22Rv1 (cell line): ENCODE measurements at regions not wholly inside any gene's neighbourhood (a gene's known extent, or its start where the extent isn't known, plus 50 kb on each side); places are given as distances from the start of the nearest gene placed in this dataset.

Experiments
- H3K27ac ChIP-seq: fragments of 450-650 bp; 2 replicates; pipeline ENCODE4 v1.5.1; 2017
- ZFX ChIP-seq: fragments of 450-650 bp; IDR thresholded peaks from 2 replicates; pipeline ENCODE4 v1.6.1; 2017; ENCODE audit warnings: antibody characterized with exemption, borderline replicate concordance
- TF ChIP-seq, protein P1 (sequence below): fragments of 450-650 bp; IDR thresholded peaks from 2 replicates; pipeline ENCODE4 v1.5.1; 2017; ENCODE audit warnings: mild to moderate bottlenecking

DNA sequence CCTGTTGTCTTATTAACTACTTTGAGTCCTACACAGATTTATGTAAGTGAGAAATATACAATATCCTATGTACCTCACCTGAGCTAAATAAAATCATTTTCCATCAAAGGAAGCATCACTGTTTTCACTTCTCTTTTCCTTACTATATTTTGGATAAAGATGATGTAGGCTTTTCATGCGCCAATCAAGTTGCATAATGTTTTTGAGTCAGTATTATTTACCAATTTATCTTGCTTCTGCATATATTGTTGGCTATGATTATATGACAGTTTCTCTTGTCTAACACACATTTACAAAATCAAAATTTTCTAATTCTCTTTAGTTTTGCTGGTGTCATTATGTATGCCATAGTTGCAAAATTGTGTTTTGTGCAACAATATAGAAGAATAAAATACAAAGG lies 67.9 kb upstream of the FRY start:
- TF ChIP-seq, protein P1, sequence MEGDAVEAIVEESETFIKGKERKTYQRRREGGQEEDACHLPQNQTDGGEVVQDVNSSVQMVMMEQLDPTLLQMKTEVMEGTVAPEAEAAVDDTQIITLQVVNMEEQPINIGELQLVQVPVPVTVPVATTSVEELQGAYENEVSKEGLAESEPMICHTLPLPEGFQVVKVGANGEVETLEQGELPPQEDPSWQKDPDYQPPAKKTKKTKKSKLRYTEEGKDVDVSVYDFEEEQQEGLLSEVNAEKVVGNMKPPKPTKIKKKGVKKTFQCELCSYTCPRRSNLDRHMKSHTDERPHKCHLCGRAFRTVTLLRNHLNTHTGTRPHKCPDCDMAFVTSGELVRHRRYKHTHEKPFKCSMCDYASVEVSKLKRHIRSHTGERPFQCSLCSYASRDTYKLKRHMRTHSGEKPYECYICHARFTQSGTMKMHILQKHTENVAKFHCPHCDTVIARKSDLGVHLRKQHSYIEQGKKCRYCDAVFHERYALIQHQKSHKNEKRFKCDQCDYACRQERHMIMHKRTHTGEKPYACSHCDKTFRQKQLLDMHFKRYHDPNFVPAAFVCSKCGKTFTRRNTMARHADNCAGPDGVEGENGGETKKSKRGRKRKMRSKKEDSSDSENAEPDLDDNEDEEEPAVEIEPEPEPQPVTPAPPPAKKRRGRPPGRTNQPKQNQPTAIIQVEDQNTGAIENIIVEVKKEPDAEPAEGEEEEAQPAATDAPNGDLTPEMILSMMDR: no peak
- no peak overlapping the region for H3K27ac ChIP-seq

- TF ChIP-seq, protein P1: no peak
- TF ChIP-seq ZFX: no peak
- no peak overlapping the region for H3K27ac ChIP-seq
Measured at GRCh38 chr13:31964168-31964567, 67.4 kb upstream of the FRY start.

GRCh38 chr13:31965361-31966066 lies 66.1 kb upstream of the FRY start:
- TF ChIP-seq ZFX: no peak
- TF ChIP-seq, protein P1: no peak

GRCh38 chr13:31967155-31967554 lies 64.4 kb upstream of the FRY start:
- TF ChIP-seq ZFX: no peak
- TF ChIP-seq, protein P1: no peak; the same call in 1 of the 2 replicates

More at GRCh38 chr13:31965361-31966066, 66.1 kb upstream of the FRY start:
- H3K27ac ChIP-seq: no peak overlapping the region

DNA sequence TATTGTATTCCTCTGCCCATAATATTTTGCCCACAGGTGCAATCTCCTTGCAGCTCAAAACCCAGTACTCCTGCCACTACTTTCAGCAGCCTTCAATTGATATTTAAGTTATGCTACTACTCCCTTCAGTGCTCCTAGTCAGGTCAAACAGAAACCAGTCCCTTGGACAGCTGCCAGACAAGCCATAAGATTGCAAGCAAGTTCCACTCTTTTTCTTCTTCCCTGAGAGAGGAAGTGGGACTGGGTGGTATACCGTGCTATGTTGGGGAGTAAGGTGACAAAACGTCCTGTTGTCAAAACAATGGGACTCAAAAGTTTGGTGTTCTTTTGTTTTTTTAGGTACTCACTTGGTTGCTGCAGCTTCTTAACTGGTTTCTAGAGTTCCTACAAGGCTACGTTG lies 63.1 kb upstream of the FRY start:
- no peak overlapping the region for H3K27ac ChIP-seq
- TF ChIP-seq, protein P1: no peak
- no peak for TF ChIP-seq ZFX

More at GRCh38 chr13:31967155-31967554, 64.4 kb upstream of the FRY start:
- no peak overlapping the region for H3K27ac ChIP-seq

GRCh38 chr13:31970231-31970930 lies 61.2 kb upstream of the FRY start:
- no peak overlapping the region for H3K27ac ChIP-seq
- TF ChIP-seq ZFX: no peak
- TF ChIP-seq, protein P1: no peak

- TF ChIP-seq, protein P1: no peak
- TF ChIP-seq ZFX: no peak
- no peak overlapping the region for H3K27ac ChIP-seq
Measured at GRCh38 chr13:31972453-31972852, 59.1 kb upstream of the FRY start.
